Activated CD8-positive, alpha-beta T cell treated with anti-CD3 and anti-CD28 coated beads for 36 hours (primary cell): ENCODE measurements at regions not wholly inside any gene's neighbourhood (a gene's known extent, or its start where the extent isn't known, plus 50 kb on each side); places are given as distances from the start of the nearest gene placed in this dataset.
"Not testable (repeated sequence)": the region's sequence is repeated elsewhere in the genome, so short reads cannot be mapped to it uniquely, and the experiment has no call there.

Experiments used
- ATAC-seq: fragments of 200-7000 bp; cut with Tn5 transposase; one replicate; pipeline ENCODE4 v1.10.0; 2021; ENCODE audit warnings: mild to moderate bottlenecking, moderate library complexity
- CTCF ChIA-PET: fragments of 350-600 bp; sonication (Branson Sonifier 250); formaldehyde crosslinking; loops from one replicate; lab custom pipeline; 2021; ENCODE audit warnings: antibody characterized with exemption; lab: Charles Lee
- POLR2A ChIA-PET: fragments of 350-600 bp; sonication (Branson Sonifier 250); formaldehyde crosslinking; loops from one replicate; lab custom pipeline; 2021; ENCODE audit warnings: antibody characterized with exemption; lab: Charles Lee
- DNase-seq: peaks from one replicate; pipeline ENCODE4 v3.0.0-alpha.2; 2020
- H3K27ac Mint-ChIP-seq: one replicate; pipeline ENCODE4 v1.8.0; 2021; ENCODE audit warnings: mild to moderate bottlenecking, mixed read lengths
- H3K27me3 Mint-ChIP-seq: one replicate; pipeline ENCODE4 v1.8.0; 2021; ENCODE audit warnings: mixed read lengths
- H3K36me3 Mint-ChIP-seq: one replicate; pipeline ENCODE4 v1.8.0; 2021; ENCODE audit warnings: low read depth, mixed read lengths
- H3K4me1 Mint-ChIP-seq: one replicate; pipeline ENCODE4 v1.8.0; 2021; ENCODE audit warnings: low read depth, mixed read lengths
- H3K4me3 Mint-ChIP-seq: one replicate; pipeline ENCODE4 v1.8.0; 2021; ENCODE audit warnings: mild to moderate bottlenecking, moderate library complexity, mixed read lengths
- H3K9me3 Mint-ChIP-seq: one replicate; pipeline ENCODE4 v1.8.0; 2021; ENCODE audit warnings: mixed read lengths
- CTCF ChIP-seq: fragments of 200-600 bp; IDR thresholded peaks from one replicate; pipeline ENCODE4 v1.8.0; 2022; ENCODE audit warnings: antibody characterized with exemption, mild to moderate bottlenecking
- intact Hi-C: fragments of 100-400 bp; cut with micrococcal nuclease; formaldehyde crosslinking; loops from one replicate; pipeline ENCODE4 v1.10.0; 2022

GRCh38 chr2:228367356-228367755 lies 185.9 kb upstream of the SPHKAP start:
- CTCF ChIA-PET: no interaction called here
- ATAC-seq: no peak
- no peaks in the 10 kb centered on the region for H3K27me3 Mint-ChIP-seq
- no peak overlapping the region for H3K4me3 Mint-ChIP-seq
- POLR2A ChIA-PET: no interaction called here
- no peak for TF ChIP-seq CTCF
- intact Hi-C loops: no loop called here
- H3K4me1 Mint-ChIP-seq: no peaks in the 10 kb centered on the region
- H3K27ac Mint-ChIP-seq: no peak overlapping the region
- peaks cover 3% of the 10 kb centered on the region for H3K9me3 Mint-ChIP-seq
- no peak for DNase-seq
- H3K36me3 Mint-ChIP-seq: no peaks in the 10 kb centered on the region

- CTCF ChIA-PET: no interaction called here
- ATAC-seq (no peak), DNase-seq (no peak)
- POLR2A ChIA-PET: no interaction called here
- Mint-ChIP-seq H3K36me3 (no peaks in the 10 kb centered on the region), H3K27me3 (no peaks in the 10 kb centered on the region), H3K4me1 (no peaks in the 10 kb centered on the region), H3K27ac (no peak overlapping the region), H3K9me3 (peaks cover 5% of the 10 kb centered on the region), H3K4me3 (no peak overlapping the region)
- TF ChIP-seq CTCF: no peak
- intact Hi-C loops: no loop called here
Measured at GRCh38 chr2:228359473-228359872, 178.0 kb upstream of the SPHKAP start.

GRCh38 chr2:228355897-228356296 lies 174.4 kb upstream of the SPHKAP start:
- CTCF ChIA-PET: no interaction called here
- peaks cover 4% of the 10 kb centered on the region for H3K9me3 Mint-ChIP-seq
- intact Hi-C loops: no loop called here

GRCh38 chr2:228352980-228353379 lies 171.5 kb upstream of the SPHKAP start:
- ATAC-seq, H3K4me1 Mint-ChIP-seq, H3K27me3 Mint-ChIP-seq, H3K9me3 Mint-ChIP-seq, intact Hi-C loops, H3K27ac Mint-ChIP-seq, H3K4me3 Mint-ChIP-seq, CTCF ChIA-PET, H3K36me3 Mint-ChIP-seq, DNase-seq, POLR2A ChIA-PET: not testable (repeated sequence)

More at GRCh38 chr2:228355897-228356296, 174.4 kb upstream of the SPHKAP start:
- POLR2A ChIA-PET: no interaction called here
- H3K4me1 Mint-ChIP-seq: no peaks in the 10 kb centered on the region
- H3K27me3 Mint-ChIP-seq: no peaks in the 10 kb centered on the region
- no peak overlapping the region for H3K4me3 Mint-ChIP-seq
- H3K27ac Mint-ChIP-seq: no peak overlapping the region
- no peak for TF ChIP-seq CTCF
- no peaks in the 10 kb centered on the region for H3K36me3 Mint-ChIP-seq
- ATAC-seq (no peak), DNase-seq (no peak)

- peaks cover 5% of the 10 kb centered on the region for H3K9me3 Mint-ChIP-seq
- intact Hi-C loops: no loop called here
- H3K27ac Mint-ChIP-seq: no peak overlapping the region
- DNase-seq (no peak), ATAC-seq (no peak)
- ChIA-PET POLR2A (no interaction called here), CTCF (no interaction called here)
- H3K4me1 Mint-ChIP-seq: no peaks in the 10 kb centered on the region
- no peak for TF ChIP-seq CTCF
- no peaks in the 10 kb centered on the region for H3K27me3 Mint-ChIP-seq
- no peak overlapping the region for H3K4me3 Mint-ChIP-seq
- no peaks in the 10 kb centered on the region for H3K36me3 Mint-ChIP-seq
Measured at GRCh38 chr2:228352048-228352447, 170.6 kb upstream of the SPHKAP start.

GRCh38 chr2:228348516-228349064 lies 167.1 kb upstream of the SPHKAP start:
- no peak overlapping the region for H3K27ac Mint-ChIP-seq
- H3K4me1 Mint-ChIP-seq: no peaks in the 10 kb centered on the region
- DNase-seq (no peak), ATAC-seq (no peak)
- no peak for TF ChIP-seq CTCF
- intact Hi-C loops: no loop called here
- no peaks in the 10 kb centered on the region for H3K27me3 Mint-ChIP-seq
- ChIA-PET POLR2A (no interaction called here), CTCF (no interaction called here)
- no peak overlapping the region for H3K4me3 Mint-ChIP-seq
- H3K36me3 Mint-ChIP-seq: no peaks in the 10 kb centered on the region
- H3K9me3 Mint-ChIP-seq: peaks cover 4% of the 10 kb centered on the region
